HepG2 (cell line): ENCODE measurements at regions not wholly inside any gene's neighbourhood (a gene's known extent, or its start where the extent isn't known, plus 50 kb on each side); places are given as distances from the start of the nearest gene placed in this dataset.

ENCODE experiments used
- ATAC-seq: fragments of 200-7000 bp; cut with Tn5 transposase; 3 replicates; pipeline ENCODE4 v1.9.1; 2020; ENCODE audit warnings: mild to moderate bottlenecking, moderate library complexity
- BruUV-seq: library from RNA; stranded (reverse); fragments of 400-500 nt; replicated peaks from 2 replicates; lab custom pipeline; 2021; lab: Mats Ljungman, UMichigan
- CTCF ChIA-PET: fragments of 300-600 bp; formaldehyde crosslinking; extraction: SDS; loops from one replicate; lab custom pipeline; 2021; ENCODE audit warnings: low total read pairs, inconsistent platforms, low intra/inter-chr PET ratio; lab: Yijun Ruan, JAX
- POLR2A ChIA-PET: fragments of 350-600 bp; sonication (Branson Sonifier 250); formaldehyde crosslinking; loops from one replicate; lab custom pipeline; 2020; ENCODE audit warnings: antibody characterized with exemption, inconsistent platforms; lab: Yijun Ruan, JAX
- DNase-seq: peaks from one replicate; pipeline ENCODE4 v3.0.0-alpha.2; 2015; ENCODE audit warnings: low spot score
- FAIRE-seq: peaks from 3 replicates; lab custom pipeline; 2011; peaks lifted over from hg19 to GRCh38; lab: Jason Lieb, UNC
- H2AFZ ChIP-seq: one replicate; pipeline ENCODE4 v1.6.1; 2011; ENCODE audit warnings: low read length, inconsistent platforms
- H3K27ac ChIP-seq: fragments of 300-600 bp; 3 replicates; pipeline ENCODE4 v1.8.0; 2011; ENCODE audit warnings: mixed run types, mild to moderate bottlenecking, mixed read lengths, low read length, inconsistent platforms; ENCODE audit not compliant: insufficient read depth; ENCODE audit errors: extremely low read length
- H3K27me3 ChIP-seq, 2 experiments: fragments of 200-600 bp in 1 of 2; 2 replicates in 1 of 2; 3 replicates in 1 of 2; pipeline versions ENCODE4 v1.6.0 to v1.8.0; 2011; ENCODE audit warnings: low read length in 2 of 2, mild to moderate bottlenecking in 2 of 2, moderate library complexity in 2 of 2, inconsistent platforms in 1 of 2; ENCODE audit not compliant: insufficient read depth in 2 of 2, control insufficient read depth in 1 of 2
- H3K36me3 ChIP-seq, 2 experiments: fragments of 200-600 bp in 1 of 2; replicated peaks in 1 of 2; 2 replicates in 1 of 2; 3 replicates in 1 of 2; pipeline versions ENCODE4 v1.5.1 to v1.8.0; 2011; ENCODE audit warnings: low read length in 2 of 2, inconsistent platforms in 1 of 2; ENCODE audit not compliant: insufficient read depth in 2 of 2, control insufficient read depth in 1 of 2
- H3K4me1 ChIP-seq: 2 replicates; pipeline ENCODE4 v1.5.1; 2012; ENCODE audit warnings: low read length, inconsistent platforms; ENCODE audit not compliant: insufficient read depth
- H3K4me2 ChIP-seq: 2 replicates; pipeline ENCODE4 v1.6.0; 2011; ENCODE audit warnings: low read depth, low read length, inconsistent platforms
- H3K4me3 ChIP-seq, 3 experiments: fragments of 200-600 bp in 1 of 3; sonication (generic), shearing (Covaris generic) in 1 of 3; replicated peaks in 1 of 3; 2 replicates each; pipeline ENCODE4 v1.5.1; 2011 to 2016; ENCODE audit warnings: low read length in 3 of 3, inconsistent platforms in 2 of 3, low read depth in 2 of 3, mild to moderate bottlenecking in 2 of 3, control low read depth in 1 of 3, mixed read lengths in 1 of 3; ENCODE audit not compliant: insufficient read depth in 1 of 3
- H3K79me2 ChIP-seq: one replicate; pipeline ENCODE4 v1.6.1; 2011; ENCODE audit warnings: low read length, inconsistent platforms; ENCODE audit not compliant: insufficient read depth
- H3K9ac ChIP-seq: 2 replicates; pipeline ENCODE4 v1.6.0; 2011; ENCODE audit warnings: mild to moderate bottlenecking, low read depth, low read length, inconsistent platforms; ENCODE audit not compliant: insufficient read depth
- H3K9me3 ChIP-seq: 2 replicates; pipeline ENCODE4 v1.5.1; 2012; ENCODE audit warnings: mild to moderate bottlenecking, low read length
- H4K20me1 ChIP-seq: 2 replicates; pipeline ENCODE4 v1.6.0; 2011; ENCODE audit warnings: inconsistent platforms, mild to moderate bottlenecking, low read length, moderate library complexity; ENCODE audit not compliant: insufficient read depth
- ATF1 ChIP-seq: IDR thresholded peaks from 2 replicates; pipeline ENCODE4 v1.6.1; 2016; ENCODE audit warnings: mild to moderate bottlenecking, control low read depth
- KIAA2018 ChIP-seq: sonication (generic); formaldehyde crosslinking; IDR thresholded peaks from 2 replicates; pipeline ENCODE4 v1.5.0; 2020; ENCODE audit warnings: mild to moderate bottlenecking, missing genetic modification reagents, borderline replicate concordance
- ZNF546 ChIP-seq: sonication (generic); formaldehyde crosslinking; conservative IDR thresholded peaks from 2 replicates; pipeline ENCODE4 v1.8.1; 2023; ENCODE audit warnings: mild to moderate bottlenecking, missing genetic modification reagents
- ZNF772 ChIP-seq: sonication (generic); formaldehyde crosslinking; IDR thresholded peaks from 2 replicates; pipeline ENCODE4 v1.5.0; 2020; ENCODE audit warnings: mild to moderate bottlenecking, missing genetic modification reagents
- ZNF782 ChIP-seq: sonication (generic); formaldehyde crosslinking; IDR thresholded peaks from 2 replicates; pipeline ENCODE4 v1.4.0; 2020; ENCODE audit warnings: missing genetic modification reagents, mild to moderate bottlenecking, borderline replicate concordance
- ZUFSP ChIP-seq: sonication (generic); formaldehyde crosslinking; IDR thresholded peaks from 2 replicates; pipeline ENCODE4 v1.9.0; 2021; ENCODE audit warnings: missing genetic modification reagents, mild to moderate bottlenecking, borderline replicate concordance
- WGBS: methylation state at CpG from one replicate; pipeline ENCODE4 v1.1.6; 2017; ENCODE audit warnings: low lambda C conversion rate; 5-methylcytosine and 5-hydroxymethylcytosine counted together
- in situ Hi-C: cut with HindIII; loops from 2 replicates; pipeline ENCODE4 v1.10.0; 2017; ENCODE audit warnings: low pct_unique_long_range_greater_than_20kb; ENCODE audit not compliant: extremely low pct_ligation_motif_present
- intact Hi-C: fragments of 100-400 bp; cut with micrococcal nuclease; formaldehyde crosslinking; loops from one replicate; pipeline ENCODE4 v1.10.0; 2022; ENCODE audit not compliant: unreplicated experiment

- Histone ChIP-seq H3K4me1 (no peaks in the 10 kb centered on the region), H3K36me3 (no peaks in the 10 kb centered on the region), H4K20me1 (no peaks in the 10 kb centered on the region), H3K9ac (no peak overlapping the region), H3K4me3 (no peak overlapping the region), H3K27ac (no peak overlapping the region), H3K79me2 (no peaks in the 10 kb centered on the region), H2AFZ (no peak overlapping the region), H3K27me3 (peaks cover 1 to 12% of the 10 kb centered on the region in 2 experiments; a peak in 2 of 5 replicates), H3K4me2 (no peak overlapping the region), H3K9me3 (no peaks in the 10 kb centered on the region)
- DNase-seq (no peak), FAIRE-seq (no peak), ATAC-seq (no peak)
- in situ Hi-C loops (no loop called here), intact Hi-C loops (no loop called here)
- WGBS = under 1% methylated on average over 5 of the region's 5 CpGs
- CTCF ChIA-PET = no interaction called here
- TF ChIP-seq ZNF546 (CRISPR knock-in tag) (no peak), ZUFSP (CRISPR knock-in tag) (no peak), ZNF772 (no peak), ZNF782 (CRISPR knock-in tag) (no peak)
- POLR2A ChIA-PET = no interaction called here
- no TSS peak for BruUV-seq
These were observed 339.2 kb downstream of the AGTPBP1 start for GRCh38 chr9:85402551-85402950.

- WGBS = 0% methylated on average over 1 of the region's 1 CpG
- ChIA-PET POLR2A (no interaction called here), CTCF (no interaction called here)
- FAIRE-seq (no peak), ATAC-seq (no peak), DNase-seq (no peak)
- Histone ChIP-seq H3K4me3 (no peak overlapping the region), H3K79me2 (no peaks in the 10 kb centered on the region), H3K36me3 (no peaks in the 10 kb centered on the region), H4K20me1 (no peaks in the 10 kb centered on the region), H3K9me3 (no peaks in the 10 kb centered on the region), H3K4me2 (no peak overlapping the region), H3K9ac (no peak overlapping the region), H3K4me1 (no peaks in the 10 kb centered on the region), H2AFZ (no peak overlapping the region), H3K27ac (no peak overlapping the region), H3K27me3 (peaks cover 1 to 12% of the 10 kb centered on the region in 2 experiments; a peak in 2 of 5 replicates)
- intact Hi-C loops = no loop called here
- in situ Hi-C loops = no loop called here
- no TSS peak for BruUV-seq
- TF ChIP-seq ATF1 = no peak
- no peak for TF ChIP-seq KIAA2018 (CRISPR knock-in tag)
These were observed 339.8 kb downstream of the AGTPBP1 start for GRCh38 chr9:85401998-85402397.
